HCT116 (cell line): ENCODE measurements at regions not wholly inside any gene's neighbourhood (a gene's known extent, or its start where the extent isn't known, plus 50 kb on each side); places are given as distances from the start of the nearest gene placed in this dataset.

Experiments
- ATAC-seq: fragments of 200-7000 bp; cut with Tn5 transposase; 2 replicates; pipeline ENCODE4 v1.9.1; 2020; ENCODE audit warnings: mild to moderate bottlenecking, moderate library complexity
- BruUV-seq: library from RNA; stranded (reverse); fragments of 400-500 nt; replicated peaks from 2 replicates; lab custom pipeline; 2021; lab: Mats Ljungman, UMichigan
- CTCF ChIA-PET: fragments of 300-600 bp; sonication (Branson Sonifier 250); formaldehyde crosslinking; loops from one replicate; lab custom pipeline; 2021; ENCODE audit warnings: antibody characterized with exemption; lab: Charles Lee
- POLR2A ChIA-PET: fragments of 300-600, 350-600 bp; sonication (Branson Sonifier 250); formaldehyde crosslinking; loops from one replicate; lab custom pipeline; 2021; ENCODE audit warnings: antibody characterized with exemption; lab: Charles Lee
- RAD21 ChIA-PET, 2 experiments: fragments of 300-600 bp; sonication (Branson Sonifier 250); formaldehyde crosslinking; loops; one replicate each; lab custom pipeline; 2023; ENCODE audit warnings: low total read pairs in 2 of 2; ENCODE audit not compliant: uncharacterized antibody in 2 of 2, unreplicated experiment in 2 of 2, low non-redundant PET in 1 of 2; lab: Charles Lee
- DNase-seq: peaks from one replicate; pipeline ENCODE4 v3.0.0-alpha.2; 2010; ENCODE audit warnings: low read depth, low spot score
- H2AFZ ChIP-seq: fragments of 200-600 bp; shearing (Covaris generic), sonication (generic); 2 replicates; pipeline ENCODE4 v1.6.1; 2017; ENCODE audit warnings: low read depth, mixed run types, mixed read lengths, antibody characterized with exemption, low read length; ENCODE audit not compliant: poor library complexity, severe bottlenecking
- H3K27ac ChIP-seq: 2 replicates; pipeline ENCODE4 v1.5.1; 2012; ENCODE audit warnings: low read depth, low read length
- H3K27me3 ChIP-seq: fragments of 200-600 bp; sonication (generic); 2 replicates; pipeline ENCODE4 v1.6.1; 2016; ENCODE audit warnings: mixed run types, low read length, mixed read lengths; ENCODE audit not compliant: insufficient read depth
- H3K36me3 ChIP-seq, 2 experiments: fragments of 200-500 bp in 1 of 2; fragments of 200-600 bp in 1 of 2; sonication (Bioruptor generic) in 1 of 2; sonication (generic) in 1 of 2; 2 replicates each; pipeline versions ENCODE4 v1.5.1 to v1.6.1; 2014 to 2016; ENCODE audit warnings: low read length in 2 of 2, inconsistent platforms in 1 of 2, mixed read lengths in 1 of 2, mixed run types in 1 of 2; ENCODE audit not compliant: insufficient read depth in 2 of 2, control insufficient read depth in 1 of 2
- H3K4me1 ChIP-seq, 2 experiments: fragments of 200-600 bp in 1 of 2; sonication (generic) in 1 of 2; 2 replicates each; pipeline versions ENCODE4 v1.5.1 to v1.6.1; 2012 to 2017; ENCODE audit warnings: low read length in 2 of 2, inconsistent platforms in 1 of 2, mild to moderate bottlenecking in 1 of 2, mixed read lengths in 1 of 2, mixed run types in 1 of 2, moderate library complexity in 1 of 2; ENCODE audit not compliant: insufficient read depth in 2 of 2, control insufficient read depth in 1 of 2
- H3K4me2 ChIP-seq: fragments of 200-600 bp; sonication (generic); 2 replicates; pipeline ENCODE4 v1.6.1; 2017; ENCODE audit warnings: mixed run types, low read length, mixed read lengths
- H3K4me3 ChIP-seq, 2 experiments: fragments of 200-600 bp in 1 of 2; sonication (generic) in 1 of 2; replicated peaks in 1 of 2; 2 replicates each; pipeline ENCODE4 v1.5.1; 2011 to 2016; ENCODE audit warnings: low read length in 2 of 2, control low read depth in 1 of 2, low read depth in 1 of 2, mild to moderate bottlenecking in 1 of 2, mixed read lengths in 1 of 2, mixed run types in 1 of 2
- H3K79me2 ChIP-seq: fragments of 200-600 bp; sonication (generic); 2 replicates; pipeline ENCODE4 v1.6.1; 2017; ENCODE audit warnings: mild to moderate bottlenecking, mixed run types, low read length, moderate library complexity, mixed read lengths; ENCODE audit not compliant: insufficient read depth
- H3K9ac ChIP-seq: fragments of 200-600 bp; sonication (generic); 2 replicates; pipeline ENCODE4 v1.6.1; 2016; ENCODE audit warnings: low read length, mixed read lengths
- H3K9me2 ChIP-seq: fragments of 200-600 bp; sonication (generic), shearing (Covaris generic); 2 replicates; pipeline ENCODE4 v1.6.1; 2017; ENCODE audit warnings: mixed run types, mild to moderate bottlenecking, moderate library complexity; ENCODE audit not compliant: insufficient read depth
- H3K9me3 ChIP-seq, 2 experiments: fragments of 200-500 bp in 1 of 2; fragments of 200-600 bp in 1 of 2; sonication (Bioruptor generic) in 1 of 2; sonication (generic) in 1 of 2; 2 replicates each; pipeline ENCODE4 v1.6.1; 2014 to 2017; ENCODE audit warnings: low read length in 2 of 2, mixed read lengths in 2 of 2, inconsistent platforms in 1 of 2, low read depth in 1 of 2, mild to moderate bottlenecking in 1 of 2, mixed run types in 1 of 2, moderate library complexity in 1 of 2; ENCODE audit not compliant: control insufficient read depth in 1 of 2, insufficient read depth in 1 of 2
- H4K20me1 ChIP-seq: fragments of 200-600 bp; sonication (generic), shearing (Covaris generic); 2 replicates; pipeline ENCODE4 v1.6.1; 2017; ENCODE audit warnings: mixed run types, mild to moderate bottlenecking, moderate library complexity; ENCODE audit not compliant: insufficient read depth
- CBX3 ChIP-seq: IDR thresholded peaks from 2 replicates; pipeline ENCODE4 v1.6.1; 2012; ENCODE audit warnings: low read depth
- EGR1 ChIP-seq: IDR thresholded peaks from 2 replicates; pipeline ENCODE4 v1.6.1; 2012; ENCODE audit warnings: low read depth
- EZH2phosphoT487 ChIP-seq: fragments of 200-600 bp; IDR thresholded peaks from 2 replicates; pipeline ENCODE4 v1.6.1; 2018; ENCODE audit warnings: antibody characterized with exemption, borderline replicate concordance
- FOSL1 ChIP-seq: IDR thresholded peaks from 2 replicates; pipeline ENCODE4 v1.6.1; 2012; ENCODE audit warnings: low read depth
- POLR2A ChIP-seq: IDR thresholded peaks from 2 replicates; pipeline ENCODE4 v1.7.0; 2011; ENCODE audit warnings: borderline replicate concordance; ENCODE audit not compliant: insufficient read depth, insufficient read length; ENCODE audit errors: extremely low read depth
- POLR2AphosphoS5 ChIP-seq: IDR thresholded peaks from 2 replicates; pipeline ENCODE4 v1.6.1; 2011; ENCODE audit warnings: mild to moderate bottlenecking, low read depth, low read length, moderate library complexity
- RAD21 ChIP-seq: IDR thresholded peaks from 2 replicates; pipeline ENCODE4 v1.6.1; 2012; ENCODE audit warnings: low read depth, mild to moderate bottlenecking
- SP1 ChIP-seq: IDR thresholded peaks from 2 replicates; pipeline ENCODE4 v1.6.1; 2012; ENCODE audit warnings: low read depth
- SRF ChIP-seq: IDR thresholded peaks from 2 replicates; pipeline ENCODE4 v1.6.1; 2012; ENCODE audit warnings: low read depth
- YY1 ChIP-seq: IDR thresholded peaks from 2 replicates; pipeline ENCODE4 v1.6.1; 2011; ENCODE audit warnings: low read length, low read depth, moderate library complexity, mild to moderate bottlenecking; ENCODE audit not compliant: insufficient replicate concordance; ENCODE audit errors: extremely low read depth
- ZBTB33 ChIP-seq: IDR thresholded peaks from 2 replicates; pipeline ENCODE4 v1.6.1; 2011; ENCODE audit warnings: mild to moderate bottlenecking, low read length, moderate library complexity; ENCODE audit not compliant: insufficient replicate concordance; ENCODE audit errors: extremely low read depth
- ZFX ChIP-seq: fragments of 450-650 bp; IDR thresholded peaks from 2 replicates; pipeline ENCODE4 v1.6.1; 2017
- ZNF274 ChIP-seq: fragments of 200-500 bp; sonication (Bioruptor generic); IDR thresholded peaks from 2 replicates; pipeline ENCODE4 v1.6.1; 2014; ENCODE audit warnings: mild to moderate bottlenecking, low read depth, low read length, inconsistent platforms
- intact Hi-C: fragments of 100-400 bp; cut with micrococcal nuclease; formaldehyde crosslinking; loops from 2 replicates; pipeline ENCODE4 v1.10.0; 2022
- TF ChIP-seq, protein P1 (sequence below): IDR thresholded peaks from 2 replicates; pipeline ENCODE4 v1.6.1; 2012
- TF ChIP-seq, protein P2 (sequence below), 3 experiments: fragments of 200-600 bp in 1 of 3; sonication (generic) in 1 of 3; IDR thresholded peaks in 2 of 3; conservative IDR thresholded peaks in 1 of 3; 2 replicates each; pipeline ENCODE4 v1.5.1; 2012 to 2017; ENCODE audit warnings: low read depth in 2 of 3, low read length in 2 of 3, antibody characterized with exemption in 1 of 3, borderline replicate concordance in 1 of 3, control low read depth in 1 of 3, mild to moderate bottlenecking in 1 of 3, mixed read lengths in 1 of 3, mixed run types in 1 of 3, moderate library complexity in 1 of 3; ENCODE audit not compliant: insufficient read depth in 1 of 3

GRCh38 chrX:5278908-5279307 lies 949.8 kb downstream of the NLGN4X start:
- intact Hi-C loops: no loop called here
- H3K9me2 ChIP-seq: no peaks in the 10 kb centered on the region

More at GRCh38 chrX:5278908-5279307, 949.8 kb downstream of the NLGN4X start:
- no peak overlapping the region for H3K4me2 ChIP-seq
- ATAC-seq (no peak), DNase-seq (no peak)
- ChIA-PET RAD21 (no interaction called here), CTCF (no interaction called here), POLR2A (no interaction called here)
- H3K27ac ChIP-seq: no peak overlapping the region
- no peaks in the 10 kb centered on the region for H3K36me3 ChIP-seq
- no peaks in the 10 kb centered on the region for H3K9me3 ChIP-seq
- H3K79me2 ChIP-seq: no peaks in the 10 kb centered on the region
- no peaks in the 10 kb centered on the region for H3K27me3 ChIP-seq
- no peak overlapping the region for H2AFZ ChIP-seq
- no peak overlapping the region for H3K9ac ChIP-seq
- TF ChIP-seq ZBTB33 (no peak), CBX3 (no peak), POLR2A (no peak), EGR1 (no peak), FOSL1 (no peak), ZFX (no peak), SRF (no peak), POLR2AphosphoS5 (no peak), ZNF274 (no peak), YY1 (no peak), SP1 (no peak), RAD21 (no peak), EZH2phosphoT487 (no peak)
- TF ChIP-seq, protein P1, sequence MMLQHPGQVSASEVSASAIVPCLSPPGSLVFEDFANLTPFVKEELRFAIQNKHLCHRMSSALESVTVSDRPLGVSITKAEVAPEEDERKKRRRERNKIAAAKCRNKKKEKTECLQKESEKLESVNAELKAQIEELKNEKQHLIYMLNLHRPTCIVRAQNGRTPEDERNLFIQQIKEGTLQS: no peak
- TF ChIP-seq, protein P2, sequence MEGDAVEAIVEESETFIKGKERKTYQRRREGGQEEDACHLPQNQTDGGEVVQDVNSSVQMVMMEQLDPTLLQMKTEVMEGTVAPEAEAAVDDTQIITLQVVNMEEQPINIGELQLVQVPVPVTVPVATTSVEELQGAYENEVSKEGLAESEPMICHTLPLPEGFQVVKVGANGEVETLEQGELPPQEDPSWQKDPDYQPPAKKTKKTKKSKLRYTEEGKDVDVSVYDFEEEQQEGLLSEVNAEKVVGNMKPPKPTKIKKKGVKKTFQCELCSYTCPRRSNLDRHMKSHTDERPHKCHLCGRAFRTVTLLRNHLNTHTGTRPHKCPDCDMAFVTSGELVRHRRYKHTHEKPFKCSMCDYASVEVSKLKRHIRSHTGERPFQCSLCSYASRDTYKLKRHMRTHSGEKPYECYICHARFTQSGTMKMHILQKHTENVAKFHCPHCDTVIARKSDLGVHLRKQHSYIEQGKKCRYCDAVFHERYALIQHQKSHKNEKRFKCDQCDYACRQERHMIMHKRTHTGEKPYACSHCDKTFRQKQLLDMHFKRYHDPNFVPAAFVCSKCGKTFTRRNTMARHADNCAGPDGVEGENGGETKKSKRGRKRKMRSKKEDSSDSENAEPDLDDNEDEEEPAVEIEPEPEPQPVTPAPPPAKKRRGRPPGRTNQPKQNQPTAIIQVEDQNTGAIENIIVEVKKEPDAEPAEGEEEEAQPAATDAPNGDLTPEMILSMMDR (IDR thresholded peaks at IDR 0.05 in 2 of 3, conservative IDR thresholded peaks at IDR 0.05 in 1 of 3; ENCODE audit: borderline replicate concordance in 1 of 3, insufficient read depth in 1 of 3, low read depth in 2 of 3, low read length in 2 of 3): no peak
- no peak overlapping the region for H3K4me3 ChIP-seq
- BruUV-seq: no TSS peak
- H4K20me1 ChIP-seq: no peaks in the 10 kb centered on the region
- no peaks in the 10 kb centered on the region for H3K4me1 ChIP-seq
